Pancreas (tissue), 10 donors: ENCODE measurements at regions not wholly inside any gene's neighbourhood (a gene's known extent, or its start where the extent isn't known, plus 50 kb on each side); places are given as distances from the start of the nearest gene placed in this dataset.
"Not testable (repeated sequence)": the region's sequence is repeated elsewhere in the genome, so short reads cannot be mapped to it uniquely, and the experiment has no call there.

Experiments
- ATAC-seq, 4 donors: fragments of 200-7000 bp; cut with Tn5 transposase; one replicate each; pipeline versions ENCODE4 v1.8.0 to v1.9.1; 2020; ENCODE audit warnings: mild to moderate bottlenecking in 4 of 4, moderate library complexity in 4 of 4
- DNase-seq, 6 donors: peaks; one replicate each; pipeline ENCODE4 v3.0.0-alpha.2; 2020
- FAIRE-seq: peaks from 2 replicates; lab custom pipeline; 2012; peaks lifted over from hg19 to GRCh38; lab: Jason Lieb, UNC
- H3K27ac ChIP-seq, 4 donors: fragments of 200-600 bp; sonication (generic); 1 replicate in 3 of 4; 2 replicates in 1 of 4; pipeline versions ENCODE4 v1.5.0 to v1.8.0; 2020
- H3K27me3 ChIP-seq, 4 donors: fragments of 200-600 bp; one replicate each; pipeline ENCODE4 v1.8.0; 2021
- H3K36me3 ChIP-seq, 3 donors: fragments of 200-600 bp; sonication (generic) in 1 of 3; one replicate each; pipeline versions ENCODE4 v1.5.0 to v1.8.0; 2020 to 2021
- H3K4me1 ChIP-seq, 3 donors: fragments of 200-600 bp; one replicate each; pipeline ENCODE4 v1.8.0; 2021
- H3K4me3 ChIP-seq, 4 donors: fragments of 200-600 bp; sonication (generic) in 2 of 4; one replicate each; pipeline versions ENCODE4 v1.5.0 to v1.8.0; 2020 to 2021
- H3K9me3 ChIP-seq, 4 donors: fragments of 200-600 bp; one replicate each; pipeline ENCODE4 v1.8.0; 2021
- WGBS, 2 donors: extraction: QIAGEN DNeasy Blood & Tissue Kit; methylation state at CpG; one replicate each; pipeline ENCODE4 v1.1.7; 2013; 5-methylcytosine and 5-hydroxymethylcytosine counted together
- intact Hi-C, 3 donors: fragments of 100-400 bp; cut with DNase I; formaldehyde crosslinking; loops; one replicate each; pipeline versions ENCODE4 v1.11.1 to v1.14.2; 2022
- TF ChIP-seq, protein P1 (sequence below), 4 donors: fragments of 200-600 bp; sonication (generic) in 3 of 4; IDR thresholded peaks; one replicate each; pipeline versions ENCODE4 v1.5.0 to v1.8.0; 2021; ENCODE audit warnings: antibody characterized with exemption in 4 of 4
- donor health status: healthy with polysubstance abuse.
- donor health status: DM: no; HTN: no; CAD: no; lungs with moderate emphysema.
- donor health status: DM: no; HTN: no; CAD: no.
- donor health status: control.
- donor health status: control.
- donor health status: Bipolar disorder and iron deficiency.
- donor health status: DM: yes; HTN: yes; CAD: no.
- donor health status: DM: no; HTN: no; CAD: no.
- donor health status: DM: no; HTN: no; CAD: no.
- donor health status: DM: yes; HTN: yes; CAD: no.

DNA sequence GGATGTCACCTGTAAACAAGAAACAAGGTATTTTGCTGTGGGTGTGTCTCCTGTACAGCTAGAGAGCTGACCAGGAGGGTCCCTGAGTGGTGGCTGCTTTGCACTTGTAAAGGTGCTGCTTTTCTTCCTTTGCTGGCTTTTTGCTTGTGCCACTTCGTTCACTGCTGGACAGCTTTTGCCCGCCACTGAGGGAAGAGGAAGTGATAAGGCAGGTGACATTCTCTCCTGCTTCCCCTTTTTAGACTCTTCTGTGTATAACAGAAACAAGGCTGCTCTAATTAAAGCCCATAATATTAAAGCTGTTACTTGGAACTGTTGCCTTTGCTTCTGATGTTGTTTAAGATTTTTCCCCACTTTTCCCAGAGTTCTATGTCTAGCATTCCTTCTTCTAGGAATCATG, 218.6 kb upstream of the TSPY4 start:
- H3K9me3 ChIP-seq = no peaks in the 10 kb centered on the region
- H3K27me3 ChIP-seq = no peaks in the 10 kb centered on the region
- H3K4me3 ChIP-seq = no peak overlapping the region
- TF ChIP-seq, protein P1, sequence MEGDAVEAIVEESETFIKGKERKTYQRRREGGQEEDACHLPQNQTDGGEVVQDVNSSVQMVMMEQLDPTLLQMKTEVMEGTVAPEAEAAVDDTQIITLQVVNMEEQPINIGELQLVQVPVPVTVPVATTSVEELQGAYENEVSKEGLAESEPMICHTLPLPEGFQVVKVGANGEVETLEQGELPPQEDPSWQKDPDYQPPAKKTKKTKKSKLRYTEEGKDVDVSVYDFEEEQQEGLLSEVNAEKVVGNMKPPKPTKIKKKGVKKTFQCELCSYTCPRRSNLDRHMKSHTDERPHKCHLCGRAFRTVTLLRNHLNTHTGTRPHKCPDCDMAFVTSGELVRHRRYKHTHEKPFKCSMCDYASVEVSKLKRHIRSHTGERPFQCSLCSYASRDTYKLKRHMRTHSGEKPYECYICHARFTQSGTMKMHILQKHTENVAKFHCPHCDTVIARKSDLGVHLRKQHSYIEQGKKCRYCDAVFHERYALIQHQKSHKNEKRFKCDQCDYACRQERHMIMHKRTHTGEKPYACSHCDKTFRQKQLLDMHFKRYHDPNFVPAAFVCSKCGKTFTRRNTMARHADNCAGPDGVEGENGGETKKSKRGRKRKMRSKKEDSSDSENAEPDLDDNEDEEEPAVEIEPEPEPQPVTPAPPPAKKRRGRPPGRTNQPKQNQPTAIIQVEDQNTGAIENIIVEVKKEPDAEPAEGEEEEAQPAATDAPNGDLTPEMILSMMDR (IDR thresholded peaks at IDR 0.05) = no peak
- H3K36me3 ChIP-seq = no peaks in the 10 kb centered on the region
- H3K27ac ChIP-seq = no peak overlapping the region
- DNase-seq = no peak
- WGBS, 2 donors = 52% methylated on average over 2 of the region's 2 CpGs; no CpG with 5 or more reads in 1 of the 2 donors
- intact Hi-C loops = no loop called here
- no peak for ATAC-seq
- no peaks in the 10 kb centered on the region for H3K4me1 ChIP-seq
- FAIRE-seq = no peak

DNA sequence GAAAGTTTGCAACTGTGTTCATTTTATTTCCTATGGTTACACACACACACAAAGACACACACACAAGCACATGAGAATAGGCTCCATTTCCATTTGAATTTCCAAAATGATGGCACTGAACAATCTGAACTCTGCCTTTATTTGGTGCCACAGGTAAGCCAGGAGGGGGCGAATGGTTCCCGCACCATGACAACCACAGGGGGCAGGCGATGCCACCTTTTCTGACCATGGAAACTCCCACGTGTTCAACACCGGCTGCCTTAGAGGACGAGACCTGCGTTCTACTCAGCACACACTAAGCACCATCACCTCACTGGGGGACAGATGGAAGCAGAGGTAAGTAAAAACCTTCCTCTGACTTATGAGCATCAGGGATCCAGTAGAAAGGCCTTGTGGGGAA, 212.6 kb upstream of the TSPY4 start:
- Histone ChIP-seq H3K9me3 (no peaks in the 10 kb centered on the region), H3K4me3 (no peak overlapping the region), H3K36me3 (no peaks in the 10 kb centered on the region), H3K4me1 (no peaks in the 10 kb centered on the region), H3K27me3 (no peaks in the 10 kb centered on the region), H3K27ac (no peak overlapping the region)
- intact Hi-C loops = no loop called here
- DNase-seq = no peak
- ATAC-seq = no peak
- FAIRE-seq = no peak
- 44% methylated on average over 7 of the region's 7 CpGs; no CpG with 5 or more reads in 1 of the 2 donors for WGBS, 2 donors
- TF ChIP-seq, protein P1 (IDR thresholded peaks at IDR 0.05) = no peak

GRCh38 chrY:9126545-9126944, 210.7 kb upstream of the TSPY4 start:
- no peak for ATAC-seq
- no peak for FAIRE-seq
- intact Hi-C loops = no loop called here
- TF ChIP-seq, protein P1 (IDR thresholded peaks at IDR 0.05) = no peak
- 21% methylated on average over 1 of the region's 1 CpG; no CpG with 5 or more reads in 1 of the 2 donors for WGBS, 2 donors
- Histone ChIP-seq H3K27me3 (no peaks in the 10 kb centered on the region), H3K36me3 (no peaks in the 10 kb centered on the region), H3K4me1 (no peaks in the 10 kb centered on the region), H3K9me3 (no peaks in the 10 kb centered on the region), H3K27ac (no peak overlapping the region), H3K4me3 (no peak overlapping the region)
- DNase-seq = no peak

- H3K27ac ChIP-seq, H3K4me3 ChIP-seq, H3K4me1 ChIP-seq, DNase-seq, ATAC-seq, H3K9me3 ChIP-seq, H3K27me3 ChIP-seq, intact Hi-C loops, H3K36me3 ChIP-seq, FAIRE-seq: not testable (repeated sequence)
- WGBS, 2 donors = 53% methylated on average over 4 of the region's 4 CpGs; no CpG with 5 or more reads in 1 of the 2 donors
Measured at GRCh38 chrY:9143366-9143765, 193.9 kb upstream of the TSPY4 start.

GRCh38 chrY:9154552-9154951, 182.7 kb upstream of the TSPY4 start:
- H3K36me3 ChIP-seq, ATAC-seq, H3K27me3 ChIP-seq, FAIRE-seq, intact Hi-C loops, H3K9me3 ChIP-seq, H3K4me1 ChIP-seq, H3K4me3 ChIP-seq, DNase-seq, H3K27ac ChIP-seq: not testable (repeated sequence)

DNA sequence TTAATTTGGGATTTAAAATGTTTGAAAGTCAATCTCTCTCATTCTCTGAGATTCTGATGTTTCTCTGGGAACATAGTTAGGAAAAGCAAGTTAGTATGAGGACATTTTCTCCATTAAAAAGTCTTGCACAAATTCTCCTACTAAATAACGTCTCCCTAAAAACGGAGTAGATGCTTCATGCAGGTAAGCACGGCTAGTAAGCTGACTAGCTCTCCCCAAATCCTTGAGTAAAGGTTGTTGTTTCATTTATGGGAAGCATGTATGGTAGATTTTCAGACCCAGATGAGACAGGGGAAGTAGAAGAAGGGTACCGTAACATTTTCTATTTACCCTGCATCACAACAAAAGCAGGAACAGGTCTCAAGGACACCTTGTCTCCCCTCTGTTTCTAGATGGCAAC, 181.5 kb upstream of the TSPY4 start:
- FAIRE-seq (no peak), ATAC-seq (no peak), DNase-seq (no peak)
- Histone ChIP-seq H3K4me3 (no peak overlapping the region), H3K27ac (no peak overlapping the region), H3K9me3 (no peaks in the 10 kb centered on the region), H3K27me3 (no peaks in the 10 kb centered on the region), H3K4me1 (no peaks in the 10 kb centered on the region), H3K36me3 (no peaks in the 10 kb centered on the region)
- 54% methylated on average over 4 of the region's 4 CpGs; no CpG with 5 or more reads in 1 of the 2 donors for WGBS, 2 donors
- TF ChIP-seq, protein P1 (IDR thresholded peaks at IDR 0.05) = no peak
- intact Hi-C loops = no loop called here
